ENCODE measurements at regions not wholly inside any gene's neighbourhood (a gene's known extent, or its start where the extent isn't known, plus 50 kb on each side); places are given as distances from the start of the nearest gene placed in this dataset.

- no peak for DNase-seq (ENCODE audit: insufficient read length, low spot score)
- FAIRE-seq: no peak
- TF ChIP-seq SPI1 (IDR thresholded peaks at IDR 0.05; ENCODE audit: low read depth, low read length) (no peak), POLR2AphosphoS5 (IDR thresholded peaks at IDR 0.05; ENCODE audit: low read depth, low read length) (no peak), TAF1 (IDR thresholded peaks at IDR 0.05; ENCODE audit: low read depth, low read length) (no peak), PAX5 (IDR thresholded peaks at IDR 0.05; ENCODE audit: insufficient read depth, low read length, severe bottlenecking) (no peak), POLR2A (IDR thresholded peaks at IDR 0.05; ENCODE audit: low read depth, low read length) (no peak), POU2F2 (IDR thresholded peaks at IDR 0.05; ENCODE audit: low read depth, low read length) (no peak)
These were observed 944.0 kb downstream of the KCNJ2 start for GRCh38 chr17:71113347-71113746.

GRCh38 chr17:71114911-71115668 lies 945.8 kb downstream of the KCNJ2 start:
- no peak for FAIRE-seq
- TF ChIP-seq POLR2A (IDR thresholded peaks at IDR 0.05; ENCODE audit: low read depth, low read length): no peak
- no peak for TF ChIP-seq PAX5 (IDR thresholded peaks at IDR 0.05; ENCODE audit: insufficient read depth, low read length, severe bottlenecking)
- TF ChIP-seq POLR2AphosphoS5 (IDR thresholded peaks at IDR 0.05; ENCODE audit: low read depth, low read length): no peak
- TF ChIP-seq SPI1 (IDR thresholded peaks at IDR 0.05; ENCODE audit: low read depth, low read length): no peak
- TF ChIP-seq POU2F2 (IDR thresholded peaks at IDR 0.05; ENCODE audit: low read depth, low read length): no peak
- TF ChIP-seq TAF1 (IDR thresholded peaks at IDR 0.05; ENCODE audit: low read depth, low read length): no peak
- DNase-seq (ENCODE audit: insufficient read length, low spot score): no peak

GRCh38 chr17:71115669-71115972 lies 946.3 kb downstream of the KCNJ2 start:
- no peak for DNase-seq (ENCODE audit: insufficient read length, low spot score)
- TF ChIP-seq TAF1 (IDR thresholded peaks at IDR 0.05; ENCODE audit: low read depth, low read length) (no peak), POLR2AphosphoS5 (IDR thresholded peaks at IDR 0.05; ENCODE audit: low read depth, low read length) (no peak), POU2F2 (IDR thresholded peaks at IDR 0.05; ENCODE audit: low read depth, low read length) (no peak), PAX5 (IDR thresholded peaks at IDR 0.05; ENCODE audit: insufficient read depth, low read length, severe bottlenecking) (no peak), SPI1 (IDR thresholded peaks at IDR 0.05; ENCODE audit: low read depth, low read length) (no peak), POLR2A (IDR thresholded peaks at IDR 0.05; ENCODE audit: low read depth, low read length) (no peak)
- no peak for FAIRE-seq

GRCh38 chr17:71117466-71117865 lies 948.1 kb downstream of the KCNJ2 start:
- FAIRE-seq (no peak), DNase-seq (ENCODE audit: insufficient read length, low spot score) (no peak)
- TF ChIP-seq TAF1 (IDR thresholded peaks at IDR 0.05; ENCODE audit: low read depth, low read length) (no peak), POU2F2 (IDR thresholded peaks at IDR 0.05; ENCODE audit: low read depth, low read length) (no peak), SPI1 (IDR thresholded peaks at IDR 0.05; ENCODE audit: low read depth, low read length) (no peak), PAX5 (IDR thresholded peaks at IDR 0.05; ENCODE audit: insufficient read depth, low read length, severe bottlenecking) (no peak), POLR2AphosphoS5 (IDR thresholded peaks at IDR 0.05; ENCODE audit: low read depth, low read length) (no peak), POLR2A (IDR thresholded peaks at IDR 0.05; ENCODE audit: low read depth, low read length) (no peak)

- TF ChIP-seq SPI1 (IDR thresholded peaks at IDR 0.05; ENCODE audit: low read depth, low read length): no peak
- no peak for TF ChIP-seq TAF1 (IDR thresholded peaks at IDR 0.05; ENCODE audit: low read depth, low read length)
- no peak for TF ChIP-seq PAX5 (IDR thresholded peaks at IDR 0.05; ENCODE audit: insufficient read depth, low read length, severe bottlenecking)
- TF ChIP-seq POLR2A (IDR thresholded peaks at IDR 0.05; ENCODE audit: low read depth, low read length): no peak
- no peak for TF ChIP-seq POLR2AphosphoS5 (IDR thresholded peaks at IDR 0.05; ENCODE audit: low read depth, low read length)
- TF ChIP-seq POU2F2 (IDR thresholded peaks at IDR 0.05; ENCODE audit: low read depth, low read length): no peak
- no peak for DNase-seq (ENCODE audit: insufficient read length, low spot score)
These were observed 948.7 kb downstream of the KCNJ2 start for GRCh38 chr17:71118039-71118438.

GRCh38 chr17:71127416-71127815 lies 958.1 kb downstream of the KCNJ2 start:
- no peak for DNase-seq (ENCODE audit: insufficient read length, low spot score)
- TF ChIP-seq PAX5 (IDR thresholded peaks at IDR 0.05; ENCODE audit: insufficient read depth, low read length, severe bottlenecking) (no peak), POLR2A (IDR thresholded peaks at IDR 0.05; ENCODE audit: low read depth, low read length) (no peak), POU2F2 (IDR thresholded peaks at IDR 0.05; ENCODE audit: low read depth, low read length) (no peak), POLR2AphosphoS5 (IDR thresholded peaks at IDR 0.05; ENCODE audit: low read depth, low read length) (no peak), SPI1 (IDR thresholded peaks at IDR 0.05; ENCODE audit: low read depth, low read length) (no peak), TAF1 (IDR thresholded peaks at IDR 0.05; ENCODE audit: low read depth, low read length) (no peak)
- FAIRE-seq: no peak

More at GRCh38 chr17:71118039-71118438, 948.7 kb downstream of the KCNJ2 start:
- FAIRE-seq: no peak

- DNase-seq (ENCODE audit: insufficient read length, low spot score): no peak
- no peak for FAIRE-seq
- TF ChIP-seq SPI1 (IDR thresholded peaks at IDR 0.05; ENCODE audit: low read depth, low read length) (no peak), TAF1 (IDR thresholded peaks at IDR 0.05; ENCODE audit: low read depth, low read length) (no peak), POLR2A (IDR thresholded peaks at IDR 0.05; ENCODE audit: low read depth, low read length) (no peak), PAX5 (IDR thresholded peaks at IDR 0.05; ENCODE audit: insufficient read depth, low read length, severe bottlenecking) (no peak), POU2F2 (IDR thresholded peaks at IDR 0.05; ENCODE audit: low read depth, low read length) (no peak), POLR2AphosphoS5 (IDR thresholded peaks at IDR 0.05; ENCODE audit: low read depth, low read length) (no peak)
These were observed 973.0 kb downstream of the KCNJ2 start for GRCh38 chr17:71142333-71142732.

GRCh38 chr17:71145486-71145885 lies 975.3 kb upstream of the SOX9 start:
- no peak for DNase-seq (ENCODE audit: insufficient read length, low spot score)
- TF ChIP-seq POLR2AphosphoS5 (IDR thresholded peaks at IDR 0.05; ENCODE audit: low read depth, low read length): no peak
- TF ChIP-seq POU2F2 (IDR thresholded peaks at IDR 0.05; ENCODE audit: low read depth, low read length): no peak
- no peak for TF ChIP-seq SPI1 (IDR thresholded peaks at IDR 0.05; ENCODE audit: low read depth, low read length)
- no peak for TF ChIP-seq PAX5 (IDR thresholded peaks at IDR 0.05; ENCODE audit: insufficient read depth, low read length, severe bottlenecking)
- no peak for TF ChIP-seq POLR2A (IDR thresholded peaks at IDR 0.05; ENCODE audit: low read depth, low read length)
- no peak for TF ChIP-seq TAF1 (IDR thresholded peaks at IDR 0.05; ENCODE audit: low read depth, low read length)
- FAIRE-seq: no peak

- FAIRE-seq (no peak), DNase-seq (ENCODE audit: insufficient read length, low spot score) (no peak)
- TF ChIP-seq TAF1 (IDR thresholded peaks at IDR 0.05; ENCODE audit: low read depth, low read length): no peak
- TF ChIP-seq POLR2A (IDR thresholded peaks at IDR 0.05; ENCODE audit: low read depth, low read length): no peak
- no peak for TF ChIP-seq POLR2AphosphoS5 (IDR thresholded peaks at IDR 0.05; ENCODE audit: low read depth, low read length)
- no peak for TF ChIP-seq PAX5 (IDR thresholded peaks at IDR 0.05; ENCODE audit: insufficient read depth, low read length, severe bottlenecking)
- TF ChIP-seq POU2F2 (IDR thresholded peaks at IDR 0.05; ENCODE audit: low read depth, low read length): no peak
- no peak for TF ChIP-seq SPI1 (IDR thresholded peaks at IDR 0.05; ENCODE audit: low read depth, low read length)
These were observed 972.9 kb upstream of the SOX9 start for GRCh38 chr17:71147906-71148305.
